MCF 10A (cell line): ENCODE measurements at regions not wholly inside any gene's neighbourhood (a gene's known extent, or its start where the extent isn't known, plus 50 kb on each side); places are given as distances from the start of the nearest gene placed in this dataset.

Experiments
- BruUV-seq: library from RNA; stranded (reverse); fragments of 400-500 nt; replicated peaks from 2 replicates; lab custom pipeline; 2021; lab: Mats Ljungman, UMichigan
- CTCF ChIA-PET: fragments of 300-600 bp; sonication (Branson Sonifier 250); formaldehyde crosslinking; extraction: SDS; loops from one replicate; lab custom pipeline; 2021; ENCODE audit warnings: antibody characterized with exemption, inconsistent platforms; lab: Yijun Ruan, JAX
- POLR2A ChIA-PET: fragments of 300-600, 350-650 bp; sonication (Branson Sonifier 250); formaldehyde crosslinking; extraction: SDS; loops from one replicate; lab custom pipeline; 2020; ENCODE audit warnings: antibody characterized with exemption, inconsistent platforms; lab: Yijun Ruan, JAX
- DNase-seq: peaks from one replicate; pipeline ENCODE4 v3.0.0-alpha.2; 2018; ENCODE audit not compliant: unreplicated experiment
- H3K27ac Mint-ChIP-seq: one replicate; pipeline ENCODE4 v1.8.0; 2022; ENCODE audit warnings: mild to moderate bottlenecking, low read depth, mixed read lengths; ENCODE audit not compliant: unreplicated experiment
- H3K27me3 Mint-ChIP-seq: one replicate; pipeline ENCODE4 v1.8.0; 2022; ENCODE audit warnings: mixed read lengths; ENCODE audit not compliant: insufficient read depth, unreplicated experiment
- H3K36me3 Mint-ChIP-seq: one replicate; pipeline ENCODE4 v1.8.0; 2022; ENCODE audit warnings: mild to moderate bottlenecking, moderate library complexity, mixed read lengths; ENCODE audit not compliant: insufficient read depth, unreplicated experiment
- H3K4me1 Mint-ChIP-seq: one replicate; pipeline ENCODE4 v1.8.0; 2022; ENCODE audit warnings: mixed read lengths; ENCODE audit not compliant: insufficient read depth, unreplicated experiment
- H3K4me3 Mint-ChIP-seq: one replicate; pipeline ENCODE4 v1.8.0; 2022; ENCODE audit warnings: mild to moderate bottlenecking, moderate library complexity, mixed read lengths; ENCODE audit not compliant: unreplicated experiment
- H3K9me3 Mint-ChIP-seq: one replicate; pipeline ENCODE4 v1.8.0; 2022; ENCODE audit warnings: mixed read lengths; ENCODE audit not compliant: unreplicated experiment
- CTCF ChIP-seq: fragments of 200-600 bp; IDR thresholded peaks from one replicate; pipeline ENCODE4 v1.8.0; 2022; ENCODE audit warnings: antibody characterized with exemption, mild to moderate bottlenecking; ENCODE audit not compliant: unreplicated experiment
- intact Hi-C: fragments of 100-400 bp; cut with micrococcal nuclease; formaldehyde crosslinking; loops from 2 replicates; pipeline ENCODE4 v1.14.1; 2022

- Mint-ChIP-seq H3K4me1 (no peaks in the 10 kb centered on the region), H3K27ac (no peak overlapping the region), H3K9me3 (peaks cover 7% of the 10 kb centered on the region), H3K36me3 (no peaks in the 10 kb centered on the region), H3K27me3 (no peaks in the 10 kb centered on the region), H3K4me3 (no peak overlapping the region)
- no peak for TF ChIP-seq CTCF
- ChIA-PET POLR2A (no interaction called here), CTCF (no interaction called here)
- no peak for DNase-seq
- no TSS peak for BruUV-seq
- intact Hi-C loops = no loop called here
Observed at GRCh38 chr3:135549928-135550494, 415.5 kb upstream of the PPP2R3A start.

GRCh38 chr3:135556174-135556573, 409.4 kb upstream of the PPP2R3A start:
- ChIA-PET POLR2A (no interaction called here), CTCF (interaction anchor here (1.1 kb wide), 1 partner anchor 12 kb away, joined by 5 read pairs; no protein-coding TSS in a partner anchor)
- H3K4me1 Mint-ChIP-seq = no peaks in the 10 kb centered on the region
- H3K27me3 Mint-ChIP-seq = no peaks in the 10 kb centered on the region
- TF ChIP-seq CTCF = no peak
- H3K4me3 Mint-ChIP-seq = no peak overlapping the region
- no peak for DNase-seq
- intact Hi-C loops = no loop called here
- BruUV-seq = no TSS peak
- H3K9me3 Mint-ChIP-seq = no peaks in the 10 kb centered on the region
- H3K27ac Mint-ChIP-seq = no peak overlapping the region
- H3K36me3 Mint-ChIP-seq = no peaks in the 10 kb centered on the region

- no peak for DNase-seq
- Mint-ChIP-seq H3K36me3 (no peaks in the 10 kb centered on the region), H3K27ac (no peak overlapping the region), H3K27me3 (no peaks in the 10 kb centered on the region), H3K9me3 (peaks cover 9% of the 10 kb centered on the region), H3K4me3 (no peak overlapping the region), H3K4me1 (no peaks in the 10 kb centered on the region)
- ChIA-PET CTCF (interaction anchor here (0.5 kb wide), 1 partner anchor 958 kb away, joined by 4 read pairs; no protein-coding TSS in a partner anchor), POLR2A (no interaction called here)
- intact Hi-C loops = no loop called here
- no peak for TF ChIP-seq CTCF
- no TSS peak for BruUV-seq
Observed at GRCh38 chr3:135558150-135558783, 407.3 kb upstream of the PPP2R3A start.

- Mint-ChIP-seq H3K36me3 (no peaks in the 10 kb centered on the region), H3K9me3 (peaks cover 15% of the 10 kb centered on the region), H3K4me1 (no peaks in the 10 kb centered on the region), H3K27me3 (no peaks in the 10 kb centered on the region), H3K4me3 (no peak overlapping the region), H3K27ac (no peak overlapping the region)
- intact Hi-C loops = no loop called here
- ChIA-PET CTCF (no interaction called here), POLR2A (no interaction called here)
- DNase-seq = no peak
- no peak for TF ChIP-seq CTCF
- no TSS peak for BruUV-seq
Observed at GRCh38 chr3:135558906-135559305, 406.6 kb upstream of the PPP2R3A start.
